ENCODE measurements at regions not wholly inside any gene's neighbourhood (a gene's known extent, or its start where the extent isn't known, plus 50 kb on each side); places are given as distances from the start of the nearest gene placed in this dataset.

GRCh38 chr2:187874786-187875185, 320.6 kb upstream of the TFPI start:
- Histone ChIP-seq H3K27ac (ENCODE audit: low read depth, low read length) (no peak overlapping the region), H3K36me3 (ENCODE audit: control insufficient read depth, insufficient read depth, low read length) (no peaks in the 10 kb centered on the region), H3K4me1 (ENCODE audit: control insufficient read depth, insufficient read depth, low read length) (no peaks in the 10 kb centered on the region), H3K9ac (ENCODE audit: extremely low read depth, low read length, poor library complexity, severe bottlenecking) (no peak overlapping the region), H3K27me3 (ENCODE audit: control insufficient read depth, insufficient read depth, low read length, poor library complexity, severe bottlenecking) (no peaks in the 10 kb centered on the region), H3K9me3 (ENCODE audit: control insufficient read depth, low read length) (no peaks in the 10 kb centered on the region), H3K4me3 (ENCODE audit: low read length) (no peak overlapping the region)
- Mint-ChIP-seq H3K9me3 (peaks cover under 1% of the 10 kb centered on the region), H3K4me3 (no peak overlapping the region), H3K27me3 (ENCODE audit: insufficient read depth) (no peaks in the 10 kb centered on the region), H3K4me1 (peaks cover 15% of the 10 kb centered on the region), H3K27ac (no peak overlapping the region), H3K36me3 (ENCODE audit: low read depth) (peaks cover 2% of the 10 kb centered on the region)
- no peak for DNase-seq
- 94% methylated on average over 2 of the region's 2 CpGs; no CpG with 5 or more reads in 1 of the 2 experiments for WGBS, 2 experiments (ENCODE audit: insufficient coverage in 1 of 2, insufficient read length in 1 of 2)
- TF ChIP-seq, protein P1, sequence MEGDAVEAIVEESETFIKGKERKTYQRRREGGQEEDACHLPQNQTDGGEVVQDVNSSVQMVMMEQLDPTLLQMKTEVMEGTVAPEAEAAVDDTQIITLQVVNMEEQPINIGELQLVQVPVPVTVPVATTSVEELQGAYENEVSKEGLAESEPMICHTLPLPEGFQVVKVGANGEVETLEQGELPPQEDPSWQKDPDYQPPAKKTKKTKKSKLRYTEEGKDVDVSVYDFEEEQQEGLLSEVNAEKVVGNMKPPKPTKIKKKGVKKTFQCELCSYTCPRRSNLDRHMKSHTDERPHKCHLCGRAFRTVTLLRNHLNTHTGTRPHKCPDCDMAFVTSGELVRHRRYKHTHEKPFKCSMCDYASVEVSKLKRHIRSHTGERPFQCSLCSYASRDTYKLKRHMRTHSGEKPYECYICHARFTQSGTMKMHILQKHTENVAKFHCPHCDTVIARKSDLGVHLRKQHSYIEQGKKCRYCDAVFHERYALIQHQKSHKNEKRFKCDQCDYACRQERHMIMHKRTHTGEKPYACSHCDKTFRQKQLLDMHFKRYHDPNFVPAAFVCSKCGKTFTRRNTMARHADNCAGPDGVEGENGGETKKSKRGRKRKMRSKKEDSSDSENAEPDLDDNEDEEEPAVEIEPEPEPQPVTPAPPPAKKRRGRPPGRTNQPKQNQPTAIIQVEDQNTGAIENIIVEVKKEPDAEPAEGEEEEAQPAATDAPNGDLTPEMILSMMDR (conservative IDR thresholded peaks at IDR 0.05) = no peak

GRCh38 chr2:187875261-187876141, 321.3 kb upstream of the TFPI start:
- Histone ChIP-seq H3K36me3 (ENCODE audit: control insufficient read depth, insufficient read depth, low read length) (no peaks in the 10 kb centered on the region), H3K9me3 (ENCODE audit: control insufficient read depth, low read length) (no peaks in the 10 kb centered on the region), H3K9ac (ENCODE audit: extremely low read depth, low read length, poor library complexity, severe bottlenecking) (no peak overlapping the region), H3K4me3 (ENCODE audit: low read length) (no peak overlapping the region), H3K27ac (ENCODE audit: low read depth, low read length) (no peak overlapping the region), H3K4me1 (ENCODE audit: control insufficient read depth, insufficient read depth, low read length) (no peaks in the 10 kb centered on the region), H3K27me3 (ENCODE audit: control insufficient read depth, insufficient read depth, low read length, poor library complexity, severe bottlenecking) (no peaks in the 10 kb centered on the region)
- Mint-ChIP-seq H3K36me3 (ENCODE audit: low read depth) (peaks cover 2% of the 10 kb centered on the region), H3K9me3 (no peaks in the 10 kb centered on the region), H3K27ac (no peak overlapping the region), H3K27me3 (ENCODE audit: insufficient read depth) (no peaks in the 10 kb centered on the region), H3K4me1 (peaks cover 15% of the 10 kb centered on the region), H3K4me3 (no peak overlapping the region)
- TF ChIP-seq, protein P1 (conservative IDR thresholded peaks at IDR 0.05) = no peak
- no peak for DNase-seq
- 92% methylated on average over 2 of the region's 3 CpGs; no CpG with 5 or more reads in 1 of the 2 experiments for WGBS, 2 experiments (ENCODE audit: insufficient coverage in 1 of 2, insufficient read length in 1 of 2)

DNA sequence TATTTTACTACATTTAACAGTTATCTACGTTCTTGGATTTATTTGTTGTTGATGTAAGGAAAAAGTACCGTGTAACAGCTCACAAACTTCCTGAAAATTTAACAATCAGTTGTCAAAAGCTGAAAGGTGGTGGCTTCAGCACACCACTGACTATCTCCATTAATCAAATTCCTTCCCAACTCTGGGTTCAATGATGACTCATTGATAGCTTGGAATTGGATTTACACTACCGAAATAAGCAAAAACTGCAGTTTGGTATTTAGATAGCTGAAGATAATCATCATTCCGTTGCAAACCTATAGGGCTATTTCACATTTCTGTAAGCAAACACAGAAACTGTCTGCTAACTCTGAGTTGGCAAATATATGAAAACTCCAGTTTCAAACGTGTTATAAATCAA, 322.3 kb upstream of the TFPI start:
- no peak overlapping the region for H3K4me3 ChIP-seq (ENCODE audit: low read length)
- DNase-seq = no peak
- no peak overlapping the region for H3K27ac ChIP-seq (ENCODE audit: low read depth, low read length)
- no peaks in the 10 kb centered on the region for H3K9me3 ChIP-seq (ENCODE audit: control insufficient read depth, low read length)
- no peaks in the 10 kb centered on the region for H3K9me3 Mint-ChIP-seq
- no peaks in the 10 kb centered on the region for H3K27me3 Mint-ChIP-seq (ENCODE audit: insufficient read depth)
- H3K27ac Mint-ChIP-seq = no peak overlapping the region
- WGBS, 2 experiments (ENCODE audit: insufficient coverage in 1 of 2, insufficient read length in 1 of 2) = 94 to 98% methylated on average over 2 to 4 of the region's 5 CpGs
- TF ChIP-seq, protein P1 (conservative IDR thresholded peaks at IDR 0.05) = no peak
- H3K4me1 ChIP-seq (ENCODE audit: control insufficient read depth, insufficient read depth, low read length) = no peaks in the 10 kb centered on the region
- no peak overlapping the region for H3K4me3 Mint-ChIP-seq
- H3K36me3 ChIP-seq (ENCODE audit: control insufficient read depth, insufficient read depth, low read length) = no peaks in the 10 kb centered on the region
- no peaks in the 10 kb centered on the region for H3K27me3 ChIP-seq (ENCODE audit: control insufficient read depth, insufficient read depth, low read length, poor library complexity, severe bottlenecking)
- no peak overlapping the region for H3K9ac ChIP-seq (ENCODE audit: extremely low read depth, low read length, poor library complexity, severe bottlenecking)
- peaks cover 22% of the 10 kb centered on the region for H3K4me1 Mint-ChIP-seq
- peaks cover 2% of the 10 kb centered on the region for H3K36me3 Mint-ChIP-seq (ENCODE audit: low read depth)

Measured in endodermal cell (in vitro differentiated cells).